K562 (cell line): ENCODE measurements at regions not wholly inside any gene's neighbourhood (a gene's known extent, or its start where the extent isn't known, plus 50 kb on each side); places are given as distances from the start of the nearest gene placed in this dataset.

Source experiments
- ATAC-seq: fragments of 200-7000 bp; cut with Tn5 transposase; 3 replicates; pipeline ENCODE4 v1.9.1; 2020; ENCODE audit warnings: moderate library complexity
- BruUV-seq: library from RNA; stranded (reverse); fragments of 400-500 nt; replicated peaks from 2 replicates; lab custom pipeline; 2021; lab: Mats Ljungman, UMichigan
- CTCF ChIA-PET: fragments of 300-600 bp; formaldehyde crosslinking; extraction: SDS; loops from one replicate; lab custom pipeline; 2021; ENCODE audit warnings: low intra/inter-chr PET ratio; lab: Yijun Ruan, JAX
- POLR2A ChIA-PET: fragments of 300-600, 350-650 bp; sonication (Branson Sonifier 250); formaldehyde crosslinking; extraction: SDS; loops from one replicate; lab custom pipeline; 2021; ENCODE audit warnings: antibody characterized with exemption, inconsistent platforms; lab: Yijun Ruan, JAX
- DNase-seq, 4 experiments: peaks; one replicate each; pipeline versions ENCODE4 v3.0.0 to v3.0.0-alpha.2; 2011 to 2018; ENCODE audit warnings: low spot score in 3 of 4, mixed read lengths in 3 of 4; ENCODE audit errors: extremely low read depth in 1 of 4
- FAIRE-seq: peaks from 2 replicates; lab custom pipeline; 2011; peaks lifted over from hg19 to GRCh38; lab: Jason Lieb, UNC
- H2AFZ ChIP-seq: 2 replicates; pipeline ENCODE4 v1.6.0; 2011; ENCODE audit warnings: low read depth, low read length, control low read depth, inconsistent platforms
- H3K27ac ChIP-seq: fragments of 200-600 bp; 3 replicates; pipeline ENCODE4 v1.8.0; 2011; ENCODE audit warnings: low read depth, mild to moderate bottlenecking, control low read depth, inconsistent platforms, low read length, moderate library complexity, mixed read lengths; ENCODE audit errors: extremely low read depth
- H3K27me3 ChIP-seq, 2 experiments: fragments of 300-600 bp in 1 of 2; 2 replicates in 1 of 2; 3 replicates in 1 of 2; pipeline versions ENCODE4 v1.6.0 to v1.8.0; 2011; ENCODE audit warnings: inconsistent platforms in 2 of 2, low read length in 2 of 2, mild to moderate bottlenecking in 1 of 2, mixed read lengths in 1 of 2, moderate library complexity in 1 of 2; ENCODE audit not compliant: control insufficient read depth in 2 of 2, insufficient read depth in 2 of 2
- H3K36me3 ChIP-seq: fragments of 300-600 bp; 3 replicates; pipeline ENCODE4 v1.8.0; 2011; ENCODE audit warnings: mild to moderate bottlenecking, low read length, inconsistent platforms; ENCODE audit not compliant: control insufficient read depth, insufficient read depth
- H3K4me1 ChIP-seq, 2 experiments: fragments of 200-600 bp in 1 of 2; replicated peaks in 1 of 2; 2 replicates in 1 of 2; 3 replicates in 1 of 2; pipeline versions ENCODE4 v1.5.1 to v1.8.0; 2011; ENCODE audit warnings: inconsistent platforms in 2 of 2, low read length in 2 of 2, mild to moderate bottlenecking in 1 of 2, mixed read lengths in 1 of 2, moderate library complexity in 1 of 2; ENCODE audit not compliant: control insufficient read depth in 2 of 2, insufficient read depth in 2 of 2
- H3K4me2 ChIP-seq: 2 replicates; pipeline ENCODE4 v1.6.1; 2011; ENCODE audit warnings: low read length, control low read depth, inconsistent platforms, mixed read lengths; ENCODE audit not compliant: insufficient read depth
- H3K4me3 ChIP-seq: fragments of 200-600 bp; sonication (generic), shearing (Covaris generic); 2 replicates; pipeline ENCODE4 v1.5.1; 2016; ENCODE audit warnings: control low read depth, inconsistent platforms
- H3K79me2 ChIP-seq: fragments of 200-600 bp; 3 replicates; pipeline ENCODE4 v1.8.0; 2011; ENCODE audit warnings: low read length, inconsistent platforms; ENCODE audit not compliant: control insufficient read depth, insufficient read depth
- H3K9ac ChIP-seq, 2 experiments: 2 replicates each; pipeline versions ENCODE4 v1.6.0 to v1.6.1; 2011; ENCODE audit warnings: low read depth in 2 of 2, low read length in 2 of 2, control low read depth in 1 of 2, inconsistent platforms in 1 of 2, mild to moderate bottlenecking in 1 of 2, mixed read lengths in 1 of 2; ENCODE audit not compliant: insufficient read depth in 1 of 2
- H3K9me1 ChIP-seq: one replicate; pipeline ENCODE4 v1.6.0; 2011; ENCODE audit warnings: inconsistent platforms, mild to moderate bottlenecking, low read length, moderate library complexity; ENCODE audit not compliant: control insufficient read depth, insufficient read depth
- H3K9me3 ChIP-seq: replicated peaks from 2 replicates; pipeline ENCODE4 v1.5.1; 2011; ENCODE audit warnings: low read depth, low read length, inconsistent platforms; ENCODE audit not compliant: control insufficient read depth, insufficient read depth
- H4K20me1 ChIP-seq: replicated peaks from 2 replicates; pipeline ENCODE4 v1.6.1; 2011; ENCODE audit warnings: low read length, inconsistent platforms, mixed read lengths; ENCODE audit not compliant: control insufficient read depth, insufficient read depth
- CXXC5 ChIP-seq: fragments of 250-450 bp; sonication (Bioruptor Pico); IDR thresholded peaks from 2 replicates; pipeline ENCODE4 v1.8.0; 2022; ENCODE audit warnings: inconsistent platforms, mild to moderate bottlenecking, moderate library complexity
- HNRNPK ChIP-seq: fragments of 200-400 bp; formaldehyde crosslinking; IDR thresholded peaks from one replicate; pipeline ENCODE4 v1.6.1; 2018; ENCODE audit warnings: mild to moderate bottlenecking, low read depth, low read length; ENCODE audit not compliant: poor library complexity, severe bottlenecking
- PHF21A ChIP-seq: fragments of 450-650 bp; IDR thresholded peaks from 2 replicates; pipeline ENCODE4 v1.6.1; 2017; ENCODE audit warnings: low read depth, borderline replicate concordance
- PML ChIP-seq: IDR thresholded peaks from 2 replicates; pipeline ENCODE4 v1.6.1; 2012; ENCODE audit warnings: low read length, inconsistent platforms
- POU5F1 ChIP-seq: fragments of 150-350 bp; IDR thresholded peaks from 2 replicates; pipeline ENCODE4 v1.6.1; 2014; ENCODE audit warnings: borderline replicate concordance, low read length, low read depth, mild to moderate bottlenecking; ENCODE audit not compliant: partially characterized antibody
- TAF9B ChIP-seq: fragments of 450-650 bp; IDR thresholded peaks from 2 replicates; pipeline ENCODE4 v1.6.1; 2018; ENCODE audit warnings: mild to moderate bottlenecking; ENCODE audit not compliant: partially characterized antibody
- TRIM25 ChIP-seq: fragments of 450-650 bp; IDR thresholded peaks from 2 replicates; pipeline ENCODE4 v1.7.0; 2016; ENCODE audit warnings: borderline replicate concordance
- WGBS: fragments of 100-300 bp; shearing (Covaris generic); methylation state at CpG from one replicate; pipeline ENCODE4 v1.1.6; 2016; ENCODE audit warnings: low coverage, mixed read lengths; ENCODE audit not compliant: insufficient coverage; ENCODE audit errors: missing lambda C conversion rate; 5-methylcytosine and 5-hydroxymethylcytosine counted together
- in situ Hi-C: fragments of 300-500 bp; cut with MboI; formaldehyde crosslinking; loops from 4 replicates; pipeline ENCODE4 v1.15.0; 2018; ENCODE audit warnings: inconsistent platforms, mixed read lengths
- intact Hi-C: fragments of 100-400 bp; cut with micrococcal nuclease; formaldehyde crosslinking; loops from 2 replicates; pipeline ENCODE4 v1.14.2; 2022
- TF ChIP-seq, protein P1 (sequence below): fragments of 250-450 bp; sonication (Bioruptor Pico); IDR thresholded peaks from 2 replicates; pipeline ENCODE4 v1.8.0; 2021; ENCODE audit warnings: moderate library complexity, mild to moderate bottlenecking, inconsistent platforms
- TF ChIP-seq, protein P2 (sequence below): fragments of 250-450 bp; sonication (Bioruptor Pico); IDR thresholded peaks from 2 replicates; pipeline ENCODE4 v1.5.0; 2021; ENCODE audit warnings: mild to moderate bottlenecking, borderline replicate concordance

GRCh38 chr2:234606896-234607295, 110.0 kb upstream of the ARL4C start:
- DNase-seq (no peak), ATAC-seq (no peak), FAIRE-seq (no peak)
- BruUV-seq, result no TSS peak
- in situ Hi-C loops, result no loop called here
- Histone ChIP-seq H3K9ac (no peak overlapping the region), H4K20me1 (no peaks in the 10 kb centered on the region), H3K27ac (no peak overlapping the region), H3K79me2 (no peaks in the 10 kb centered on the region), H3K4me1 (no peaks in the 10 kb centered on the region), H3K9me1 (no peaks in the 10 kb centered on the region), H3K4me3 (no peak overlapping the region), H2AFZ (no peak overlapping the region), H3K27me3 (peaks cover 0 to 9% of the 10 kb centered on the region in 2 experiments; a peak in 2 of 5 replicates), H3K4me2 (no peak overlapping the region), H3K36me3 (no peaks in the 10 kb centered on the region), H3K9me3 (no peaks in the 10 kb centered on the region)
- 0% methylated on average over 5 of the region's 7 CpGs for WGBS
- POLR2A ChIA-PET, result no interaction called here
- TF ChIP-seq TAF9B (no peak), PML (no peak), TRIM25 (no peak), CXXC5 (CRISPR knock-in tag) (no peak), POU5F1 (no peak), HNRNPK (no peak), PHF21A (no peak)
- TF ChIP-seq, protein P1, sequence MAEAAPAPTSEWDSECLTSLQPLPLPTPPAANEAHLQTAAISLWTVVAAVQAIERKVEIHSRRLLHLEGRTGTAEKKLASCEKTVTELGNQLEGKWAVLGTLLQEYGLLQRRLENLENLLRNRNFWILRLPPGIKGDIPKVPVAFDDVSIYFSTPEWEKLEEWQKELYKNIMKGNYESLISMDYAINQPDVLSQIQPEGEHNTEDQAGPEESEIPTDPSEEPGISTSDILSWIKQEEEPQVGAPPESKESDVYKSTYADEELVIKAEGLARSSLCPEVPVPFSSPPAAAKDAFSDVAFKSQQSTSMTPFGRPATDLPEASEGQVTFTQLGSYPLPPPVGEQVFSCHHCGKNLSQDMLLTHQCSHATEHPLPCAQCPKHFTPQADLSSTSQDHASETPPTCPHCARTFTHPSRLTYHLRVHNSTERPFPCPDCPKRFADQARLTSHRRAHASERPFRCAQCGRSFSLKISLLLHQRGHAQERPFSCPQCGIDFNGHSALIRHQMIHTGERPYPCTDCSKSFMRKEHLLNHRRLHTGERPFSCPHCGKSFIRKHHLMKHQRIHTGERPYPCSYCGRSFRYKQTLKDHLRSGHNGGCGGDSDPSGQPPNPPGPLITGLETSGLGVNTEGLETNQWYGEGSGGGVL (CRISPR knock-in tag), result no peak
- TF ChIP-seq, protein P2, sequence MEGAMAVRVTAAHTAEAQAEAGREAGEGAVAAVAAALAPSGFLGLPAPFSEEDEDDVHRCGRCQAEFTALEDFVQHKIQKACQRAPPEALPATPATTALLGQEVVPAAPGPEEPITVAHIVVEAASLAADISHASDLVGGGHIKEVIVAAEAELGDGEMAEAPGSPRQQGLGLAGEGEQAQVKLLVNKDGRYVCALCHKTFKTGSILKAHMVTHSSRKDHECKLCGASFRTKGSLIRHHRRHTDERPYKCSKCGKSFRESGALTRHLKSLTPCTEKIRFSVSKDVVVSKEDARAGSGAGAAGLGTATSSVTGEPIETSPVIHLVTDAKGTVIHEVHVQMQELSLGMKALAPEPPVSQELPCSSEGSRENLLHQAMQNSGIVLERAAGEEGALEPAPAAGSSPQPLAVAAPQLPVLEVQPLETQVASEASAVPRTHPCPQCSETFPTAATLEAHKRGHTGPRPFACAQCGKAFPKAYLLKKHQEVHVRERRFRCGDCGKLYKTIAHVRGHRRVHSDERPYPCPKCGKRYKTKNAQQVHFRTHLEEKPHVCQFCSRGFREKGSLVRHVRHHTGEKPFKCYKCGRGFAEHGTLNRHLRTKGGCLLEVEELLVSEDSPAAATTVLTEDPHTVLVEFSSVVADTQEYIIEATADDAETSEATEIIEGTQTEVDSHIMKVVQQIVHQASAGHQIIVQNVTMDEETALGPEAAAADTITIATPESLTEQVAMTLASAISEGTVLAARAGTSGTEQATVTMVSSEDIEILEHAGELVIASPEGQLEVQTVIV (CRISPR knock-in tag), result no peak
- CTCF ChIA-PET, result no interaction called here
- intact Hi-C loops, result no loop called here
